ENCODE measurements at regions not wholly inside any gene's neighbourhood (a gene's known extent, or its start where the extent isn't known, plus 50 kb on each side); places are given as distances from the start of the nearest gene placed in this dataset.

GRCh38 chr14:47959740-47960139, 284.3 kb upstream of the MDGA2 start:
- TF ChIP-seq, protein P1, sequence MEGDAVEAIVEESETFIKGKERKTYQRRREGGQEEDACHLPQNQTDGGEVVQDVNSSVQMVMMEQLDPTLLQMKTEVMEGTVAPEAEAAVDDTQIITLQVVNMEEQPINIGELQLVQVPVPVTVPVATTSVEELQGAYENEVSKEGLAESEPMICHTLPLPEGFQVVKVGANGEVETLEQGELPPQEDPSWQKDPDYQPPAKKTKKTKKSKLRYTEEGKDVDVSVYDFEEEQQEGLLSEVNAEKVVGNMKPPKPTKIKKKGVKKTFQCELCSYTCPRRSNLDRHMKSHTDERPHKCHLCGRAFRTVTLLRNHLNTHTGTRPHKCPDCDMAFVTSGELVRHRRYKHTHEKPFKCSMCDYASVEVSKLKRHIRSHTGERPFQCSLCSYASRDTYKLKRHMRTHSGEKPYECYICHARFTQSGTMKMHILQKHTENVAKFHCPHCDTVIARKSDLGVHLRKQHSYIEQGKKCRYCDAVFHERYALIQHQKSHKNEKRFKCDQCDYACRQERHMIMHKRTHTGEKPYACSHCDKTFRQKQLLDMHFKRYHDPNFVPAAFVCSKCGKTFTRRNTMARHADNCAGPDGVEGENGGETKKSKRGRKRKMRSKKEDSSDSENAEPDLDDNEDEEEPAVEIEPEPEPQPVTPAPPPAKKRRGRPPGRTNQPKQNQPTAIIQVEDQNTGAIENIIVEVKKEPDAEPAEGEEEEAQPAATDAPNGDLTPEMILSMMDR (IDR thresholded peaks at IDR 0.05; ENCODE audit: low read length) = no peak
- TF ChIP-seq EZH2 (IDR thresholded peaks at IDR 0.05; ENCODE audit: borderline replicate concordance, low read length) = no peak
